HG02852 (cell line): ENCODE measurements at regions not wholly inside any gene's neighbourhood (a gene's known extent, or its start where the extent isn't known, plus 50 kb on each side); places are given as distances from the start of the nearest gene placed in this dataset.

ENCODE experiments used
- ATAC-seq: cut with Tn5 transposase; IDR thresholded peaks from one replicate; pipeline ENCODE4 v1.9.1; 2021; ENCODE audit warnings: mild to moderate bottlenecking, moderate library complexity; ENCODE audit not compliant: unreplicated experiment

DNA sequence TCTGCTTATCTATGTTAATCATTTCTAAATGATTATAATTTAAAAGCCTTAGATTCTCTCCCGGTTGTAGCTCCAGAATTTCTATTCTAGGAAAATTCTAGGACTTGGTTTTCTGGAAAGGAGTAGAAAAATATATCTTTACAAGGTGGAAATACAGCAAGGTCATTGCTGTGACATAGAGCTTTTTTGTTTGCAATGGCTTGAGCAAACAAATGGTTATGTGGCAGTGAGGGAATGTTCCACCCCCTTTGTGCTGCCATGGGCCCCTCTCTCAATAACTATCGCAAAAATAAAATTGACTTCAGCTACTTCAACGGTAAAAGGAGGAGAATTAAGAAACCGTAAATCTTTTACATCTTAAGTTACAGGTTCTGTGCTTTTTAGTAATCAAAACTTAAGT is 517.1 kb downstream of the EPHA3 start:
- ATAC-seq = no peak

DNA sequence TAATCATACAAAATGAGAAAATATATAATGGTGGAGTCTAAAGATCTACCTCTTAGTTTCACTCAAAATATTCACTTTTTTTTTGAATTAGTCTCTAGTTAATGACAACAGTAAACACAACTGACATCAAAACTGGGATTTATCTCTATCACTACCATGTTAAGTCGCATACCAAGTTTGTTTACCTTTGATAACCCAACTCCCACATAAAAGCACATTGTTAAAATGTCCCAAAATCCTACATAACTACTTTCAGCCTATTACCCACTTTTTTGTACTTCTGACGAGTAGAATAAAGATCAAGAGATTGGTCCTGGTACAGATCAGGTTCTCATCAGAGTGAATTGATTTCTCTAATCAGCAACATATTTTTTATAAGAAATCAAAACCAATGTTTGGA is 518.5 kb downstream of the EPHA3 start:
- ATAC-seq = no peak

DNA sequence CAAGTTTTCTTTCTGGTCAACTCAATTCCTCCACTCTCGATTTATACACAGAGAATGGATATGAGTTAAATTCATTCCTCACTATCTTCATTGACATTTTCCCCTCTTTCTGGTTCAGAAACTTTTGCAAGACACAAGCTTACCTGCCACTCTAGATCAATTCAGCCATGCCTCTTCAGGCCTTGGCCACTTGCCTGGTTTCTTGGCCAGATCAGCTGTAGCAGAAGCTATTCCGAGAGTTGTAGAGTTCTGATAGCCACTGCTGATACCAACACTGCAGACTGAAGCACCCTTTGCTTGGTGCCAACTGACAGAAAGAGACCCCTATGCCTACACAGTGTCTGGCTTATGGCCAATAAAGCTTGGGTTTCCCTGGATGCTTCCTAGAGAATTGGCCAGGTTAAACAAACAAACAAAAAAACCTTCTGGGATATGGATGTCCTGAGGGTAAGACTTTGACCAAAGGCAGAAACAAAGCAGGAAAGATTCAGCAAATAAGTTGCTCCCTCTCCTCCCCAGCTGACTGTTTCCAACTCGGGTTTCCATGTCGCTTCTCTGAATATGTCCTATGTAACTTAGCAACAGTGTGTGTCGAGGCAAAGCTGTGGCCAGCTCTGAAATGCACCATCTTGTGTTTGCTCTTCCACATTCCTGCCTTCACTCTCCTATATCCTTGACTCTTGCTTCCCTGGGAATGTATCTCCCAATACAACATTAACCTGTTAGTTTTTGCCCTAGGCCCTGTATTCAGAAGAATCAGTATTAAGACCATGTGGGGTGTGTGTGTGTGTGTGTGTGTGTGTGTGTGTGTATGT is 521.6 kb downstream of the EPHA3 start:
- no peak for ATAC-seq

DNA sequence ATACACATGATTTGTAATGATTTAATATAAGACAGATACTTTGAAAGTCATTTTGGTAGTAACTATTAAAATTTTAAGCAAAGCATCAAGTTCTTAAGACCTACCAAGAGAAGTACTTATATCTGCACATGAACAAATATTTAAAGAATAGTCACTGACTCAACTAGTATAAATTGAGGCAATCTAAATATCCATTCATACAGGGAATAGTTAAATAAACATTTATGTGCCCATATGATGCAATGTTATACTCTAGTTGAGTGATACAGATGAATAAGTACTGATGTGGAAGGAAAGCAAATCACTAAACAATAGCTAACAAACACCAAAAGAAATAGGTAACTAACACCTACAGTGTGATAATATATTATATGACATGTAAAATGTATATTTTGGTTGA is 527.7 kb downstream of the EPHA3 start:
- ATAC-seq = no peak

DNA sequence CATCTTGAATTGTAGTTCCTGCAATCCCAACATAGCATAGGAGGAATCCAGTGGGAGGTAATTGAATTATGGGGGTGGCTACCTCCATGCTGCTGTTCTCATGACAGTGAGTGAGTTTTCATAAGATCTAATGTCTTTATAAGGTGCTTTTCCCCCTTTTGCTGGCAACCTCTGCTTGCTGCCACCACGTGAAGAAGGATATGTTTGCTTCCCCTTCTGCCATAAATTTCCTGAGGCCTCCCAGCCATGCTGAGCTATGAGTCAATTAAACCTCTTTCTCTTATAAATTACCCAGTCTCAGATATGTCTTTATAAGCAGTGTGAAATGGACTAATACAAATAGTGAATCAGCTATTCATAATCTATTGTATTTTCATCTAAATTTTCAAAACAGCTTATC is 537.3 kb downstream of the EPHA3 start:
- ATAC-seq = no peak

DNA sequence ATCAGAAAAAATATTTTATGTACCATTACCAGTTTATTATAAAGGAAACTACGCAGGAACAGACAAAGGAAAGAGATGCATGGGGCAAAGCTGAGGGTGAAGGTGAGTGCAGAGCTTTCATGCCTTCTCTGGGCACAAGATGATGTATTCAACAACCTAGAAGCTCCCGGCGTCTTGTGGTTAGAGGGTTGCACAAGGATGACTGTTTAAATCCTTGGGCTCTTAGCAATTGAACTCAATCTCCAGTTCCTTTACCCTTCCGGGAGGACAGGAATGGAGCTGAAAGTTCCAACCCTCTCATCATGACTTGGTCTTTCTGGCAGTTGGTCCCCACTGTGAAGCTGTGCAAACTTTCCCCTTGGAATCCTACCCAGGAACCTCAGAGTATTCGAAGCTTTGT is 542.0 kb downstream of the EPHA3 start:
- ATAC-seq = no peak

DNA sequence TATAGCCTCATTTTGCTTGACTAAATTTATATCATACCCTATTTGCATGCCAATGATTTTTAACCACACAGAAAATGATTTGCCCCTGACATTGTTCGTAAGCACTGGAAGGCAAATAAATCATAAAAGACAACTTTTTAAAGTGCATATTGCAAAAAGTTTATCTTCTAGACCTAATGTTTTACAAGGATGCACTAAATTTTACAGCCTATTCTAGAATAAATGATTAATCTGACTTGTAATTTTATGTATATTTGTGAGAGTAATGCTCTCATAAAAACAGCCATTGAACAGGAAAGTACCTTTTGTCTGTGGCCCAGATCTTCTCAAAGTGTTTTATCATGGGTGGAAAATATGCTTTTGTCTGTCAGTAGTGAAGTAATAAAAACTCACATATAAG is 546.6 kb downstream of the EPHA3 start:
- ATAC-seq = no peak

DNA sequence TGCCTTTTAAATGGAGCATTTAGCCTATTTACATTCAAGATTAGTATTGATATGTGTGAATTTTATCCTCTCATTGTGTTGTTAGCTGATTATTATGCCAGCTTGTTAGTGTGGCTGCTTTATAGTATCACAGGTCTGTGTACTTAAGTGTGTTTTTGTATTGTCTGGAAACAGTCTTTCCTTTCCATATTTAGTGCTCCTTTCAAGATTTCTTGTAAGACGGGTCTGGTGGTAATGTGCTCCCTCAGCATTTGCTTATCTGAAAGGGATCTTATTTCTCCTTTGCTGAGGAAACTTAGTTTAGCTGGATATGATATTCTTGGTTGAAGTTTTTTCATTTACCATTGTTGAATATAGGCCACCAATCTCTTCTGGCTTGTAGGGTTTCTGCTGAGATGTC is 549.0 kb downstream of the EPHA3 start:
- ATAC-seq = no peak

DNA sequence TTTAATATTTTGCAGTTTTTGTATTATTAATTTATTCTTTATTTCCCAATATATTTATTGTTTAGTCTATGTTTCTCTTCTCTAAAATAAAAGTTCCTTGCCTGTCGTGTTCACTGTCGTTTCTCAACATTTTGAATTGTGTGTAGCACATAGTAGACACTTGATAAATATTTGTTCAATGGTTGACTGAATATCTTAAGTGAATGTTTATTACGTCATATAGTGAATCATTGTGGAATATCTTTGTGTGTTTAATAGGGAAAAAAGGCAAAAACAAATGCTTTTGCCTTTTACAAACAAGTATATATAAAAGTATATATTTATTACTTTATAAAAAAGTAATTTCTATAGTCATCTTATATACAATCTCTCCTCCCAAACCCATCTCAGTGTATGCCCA is 572.3 kb downstream of the EPHA3 start:
- no peak for ATAC-seq

DNA sequence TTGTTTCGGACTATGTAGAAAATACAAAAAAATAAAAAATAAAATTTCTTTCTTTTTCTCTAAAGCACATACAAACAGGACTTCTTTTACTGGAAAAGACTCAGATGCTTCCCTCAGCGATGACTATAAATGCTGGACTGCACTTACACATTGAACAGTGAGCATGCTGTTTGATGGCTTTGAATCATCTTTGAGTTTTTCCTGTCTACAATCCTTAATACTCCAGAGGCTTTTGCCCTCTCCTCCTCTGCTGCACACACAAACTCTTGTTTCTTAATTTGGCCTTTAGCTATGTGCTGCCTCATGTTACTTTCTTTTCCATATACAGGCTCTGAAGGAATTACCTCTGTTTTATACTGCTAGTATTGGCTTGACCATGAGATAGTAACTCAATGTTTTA is 575.1 kb downstream of the EPHA3 start:
- ATAC-seq = no peak

DNA sequence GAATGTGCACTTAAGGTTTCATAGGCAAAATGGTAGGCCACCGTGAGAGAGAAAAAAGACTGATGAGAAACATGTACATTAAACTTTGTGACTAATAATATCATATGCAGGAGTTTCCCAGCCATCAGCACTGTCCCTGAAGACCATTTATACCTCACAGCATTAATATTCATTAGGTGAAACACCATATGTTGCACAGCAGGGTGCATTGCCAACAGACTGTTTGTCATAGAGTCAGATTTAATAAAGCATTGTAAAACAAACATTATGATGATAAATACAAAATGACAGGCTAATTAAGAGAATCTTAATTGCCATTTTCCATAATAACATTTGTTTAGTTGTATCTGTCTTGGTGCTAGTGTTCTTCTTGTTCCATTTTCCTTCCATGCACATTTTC is 578.3 kb downstream of the EPHA3 start:
- no peak for ATAC-seq

DNA sequence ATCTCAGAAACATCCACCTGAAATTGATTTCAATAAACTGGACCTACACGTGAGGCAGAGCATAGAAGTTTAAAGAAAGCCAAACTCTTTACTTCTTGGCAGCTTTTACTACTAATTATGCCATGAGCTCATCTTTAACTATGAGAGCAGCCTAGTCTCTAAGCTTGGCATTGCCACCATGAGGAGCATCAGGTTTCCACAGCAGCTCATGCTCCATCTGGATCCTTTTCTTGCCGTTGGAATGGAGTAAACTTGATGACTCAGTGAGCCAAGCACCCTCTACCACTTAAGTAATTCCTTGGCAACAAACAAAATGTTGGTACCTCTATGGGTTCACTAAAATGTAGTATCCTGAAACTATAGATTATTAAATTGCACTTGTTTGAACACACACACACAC is 583.2 kb downstream of the EPHA3 start:
- no peak for ATAC-seq

DNA sequence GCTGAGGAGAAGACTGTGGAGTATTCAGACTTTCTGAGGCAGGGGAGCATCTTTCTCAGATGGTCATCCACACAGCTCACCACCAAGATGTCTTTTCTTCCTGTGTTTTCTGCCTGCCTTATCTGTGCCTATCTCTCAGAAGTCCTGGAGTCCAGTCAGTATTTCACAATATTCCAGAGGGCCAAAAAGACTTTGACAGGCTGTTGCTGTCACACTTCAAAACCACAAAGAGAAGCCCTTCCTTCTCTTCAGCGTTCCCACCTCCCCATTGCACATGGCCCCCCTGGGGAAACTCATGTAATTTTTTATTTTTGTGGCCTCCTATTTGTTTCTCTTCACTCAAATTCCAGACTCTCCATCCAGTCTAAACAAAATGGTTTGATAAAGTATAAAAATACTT is 585.2 kb downstream of the EPHA3 start:
- ATAC-seq = no peak

DNA sequence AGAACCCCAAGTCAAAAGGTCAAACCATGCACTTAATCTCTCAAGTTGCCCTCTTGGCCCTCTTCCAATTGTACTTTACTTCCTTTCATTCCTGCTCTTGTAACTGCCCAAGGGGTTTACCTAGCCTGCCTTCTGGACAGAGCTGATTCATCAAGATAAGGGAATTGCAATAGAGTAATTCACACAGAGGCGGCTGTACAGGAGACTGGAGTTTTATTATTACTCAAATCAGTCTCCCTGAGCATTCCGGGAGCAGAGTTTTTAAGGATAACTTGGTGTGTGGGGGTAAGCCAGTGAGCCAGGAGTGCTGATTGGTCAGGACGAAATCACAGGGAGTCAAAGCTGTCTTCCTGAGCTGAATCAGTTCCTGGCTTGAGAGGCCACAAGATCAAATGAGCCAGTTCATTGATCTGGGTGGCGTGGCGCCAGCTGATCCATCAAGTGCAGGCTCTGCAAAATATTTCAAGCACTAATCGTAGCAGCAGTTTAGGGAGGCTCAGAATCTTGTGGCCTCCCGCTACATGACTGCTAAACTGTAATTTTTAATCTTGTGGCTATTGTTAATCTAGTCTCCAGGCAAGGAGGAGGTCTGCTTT is 590.0 kb downstream of the EPHA3 start:
- ATAC-seq = no peak

DNA sequence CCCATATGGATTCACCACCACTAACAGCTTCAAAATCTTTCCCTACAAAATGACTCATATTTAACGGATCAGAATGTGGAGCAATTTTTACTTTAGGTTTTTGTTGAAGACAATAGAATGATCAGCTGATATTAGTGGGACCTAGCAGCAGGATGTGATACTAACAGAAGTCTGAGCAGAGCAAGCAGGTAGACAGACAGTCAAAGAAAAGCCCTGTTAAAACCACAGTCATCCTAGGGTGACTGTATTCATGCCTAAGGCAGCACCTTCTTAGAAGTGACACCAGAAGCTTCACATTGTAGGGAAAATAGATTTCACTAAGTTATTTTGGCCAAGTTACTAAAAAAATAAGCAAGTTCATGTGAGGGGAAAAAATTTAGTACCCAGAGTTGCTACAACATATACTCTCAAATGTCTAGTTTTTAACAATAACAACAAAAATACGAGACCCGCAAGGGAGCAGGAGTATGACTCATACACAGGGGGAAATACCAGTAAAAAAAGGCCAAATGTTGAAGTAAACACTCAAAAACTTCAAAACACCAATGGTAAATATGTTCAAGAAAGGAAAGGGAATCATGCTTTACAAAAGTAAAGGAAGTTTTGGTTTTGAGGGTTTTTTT is 590.9 kb downstream of the EPHA3 start:
- ATAC-seq = no peak

DNA sequence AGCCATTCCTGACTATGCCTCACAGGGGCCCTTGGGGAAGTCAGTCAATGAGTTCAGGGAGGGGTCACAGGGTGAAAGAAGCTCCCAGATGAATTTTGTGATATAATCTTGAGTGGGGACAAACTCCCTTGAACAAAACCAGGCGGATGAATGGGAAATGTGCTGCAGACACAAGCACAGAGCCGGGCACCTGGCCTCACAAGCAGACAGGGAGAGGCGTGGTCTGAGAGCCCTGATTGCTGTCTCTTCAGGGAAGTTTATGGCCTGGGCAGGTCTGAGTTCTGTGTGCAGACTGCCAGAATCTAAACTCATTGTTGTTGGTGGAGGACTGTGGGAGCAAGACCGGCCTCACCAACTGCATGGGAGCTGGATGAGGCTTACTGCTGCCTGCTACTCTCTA is 591.8 kb downstream of the EPHA3 start:
- ATAC-seq = no peak

DNA sequence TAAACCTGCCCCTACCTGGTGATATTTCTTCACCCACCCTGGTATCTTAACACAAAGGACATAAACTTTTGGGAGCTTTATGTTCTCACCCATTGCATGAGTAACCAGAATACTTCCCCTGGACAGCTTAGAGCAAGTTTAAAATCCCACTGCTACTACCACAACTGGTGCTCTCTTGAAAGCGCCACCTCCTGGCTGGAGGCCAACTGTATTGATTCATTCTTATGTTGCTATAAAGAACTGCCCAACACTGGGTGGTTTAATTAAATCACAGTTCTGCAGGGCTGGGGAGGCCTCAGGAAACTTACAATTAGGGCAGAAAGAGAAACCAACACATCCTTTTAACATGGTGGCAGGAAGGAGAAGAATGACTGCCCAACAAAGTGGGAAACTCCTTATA is 592.4 kb downstream of the EPHA3 start:
- no peak for ATAC-seq

DNA sequence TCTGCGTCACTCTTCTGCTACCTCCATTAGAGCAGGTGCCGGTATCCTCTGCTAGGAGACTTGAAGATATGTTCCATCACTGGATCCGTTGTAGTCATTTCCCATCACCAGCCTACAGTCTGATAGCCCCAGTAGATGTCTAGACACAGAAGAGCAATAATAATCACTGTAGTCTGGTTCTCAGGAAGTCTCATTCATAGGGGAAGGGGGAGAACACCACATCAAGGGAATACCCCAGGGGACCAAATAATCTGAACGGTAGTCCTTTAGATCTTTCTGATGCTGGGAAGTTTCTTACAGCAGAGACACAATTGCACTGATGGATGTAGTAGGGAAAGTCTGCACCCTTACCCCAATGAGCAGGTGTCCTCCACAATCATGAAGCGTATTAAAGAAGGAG is 595.0 kb downstream of the EPHA3 start:
- ATAC-seq = no peak

DNA sequence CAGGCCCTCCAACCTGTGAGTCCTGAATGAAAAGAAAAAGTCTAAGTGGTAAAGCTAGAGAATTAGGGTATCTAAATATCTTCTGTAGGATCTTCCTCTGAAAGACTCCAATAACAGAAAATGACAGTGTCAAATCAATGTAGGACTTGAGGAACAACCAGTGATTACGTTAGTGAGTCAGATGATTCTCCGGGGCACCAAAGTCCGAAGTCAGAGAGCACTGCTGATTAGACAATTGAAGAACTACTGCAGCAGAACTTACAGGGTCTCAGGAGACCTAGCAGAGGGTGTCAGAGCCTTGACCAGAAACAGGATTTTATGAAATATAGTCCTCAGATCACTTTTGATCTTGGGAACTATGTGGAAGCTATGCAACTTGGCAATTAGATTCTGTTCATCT is 605.8 kb downstream of the EPHA3 start:
- ATAC-seq = no peak

DNA sequence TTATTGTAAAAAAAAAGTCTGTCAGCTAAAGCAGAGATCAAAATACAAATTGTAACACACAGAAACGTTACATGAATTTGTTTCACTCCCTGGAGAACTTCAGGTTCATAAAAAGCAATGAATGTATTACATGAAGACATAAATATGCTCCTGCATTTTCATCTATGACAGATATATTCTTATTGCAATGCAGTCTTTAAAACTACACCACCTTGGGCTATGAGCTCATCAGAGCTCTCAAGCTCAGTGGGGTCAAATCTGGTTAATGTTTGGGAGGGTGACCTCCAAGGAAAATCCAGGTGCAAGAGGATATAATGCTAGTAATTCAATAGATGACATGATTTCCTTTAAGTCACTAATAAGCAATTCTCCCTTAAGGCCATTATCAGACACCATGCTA is 606.8 kb downstream of the EPHA3 start:
- no peak for ATAC-seq

DNA sequence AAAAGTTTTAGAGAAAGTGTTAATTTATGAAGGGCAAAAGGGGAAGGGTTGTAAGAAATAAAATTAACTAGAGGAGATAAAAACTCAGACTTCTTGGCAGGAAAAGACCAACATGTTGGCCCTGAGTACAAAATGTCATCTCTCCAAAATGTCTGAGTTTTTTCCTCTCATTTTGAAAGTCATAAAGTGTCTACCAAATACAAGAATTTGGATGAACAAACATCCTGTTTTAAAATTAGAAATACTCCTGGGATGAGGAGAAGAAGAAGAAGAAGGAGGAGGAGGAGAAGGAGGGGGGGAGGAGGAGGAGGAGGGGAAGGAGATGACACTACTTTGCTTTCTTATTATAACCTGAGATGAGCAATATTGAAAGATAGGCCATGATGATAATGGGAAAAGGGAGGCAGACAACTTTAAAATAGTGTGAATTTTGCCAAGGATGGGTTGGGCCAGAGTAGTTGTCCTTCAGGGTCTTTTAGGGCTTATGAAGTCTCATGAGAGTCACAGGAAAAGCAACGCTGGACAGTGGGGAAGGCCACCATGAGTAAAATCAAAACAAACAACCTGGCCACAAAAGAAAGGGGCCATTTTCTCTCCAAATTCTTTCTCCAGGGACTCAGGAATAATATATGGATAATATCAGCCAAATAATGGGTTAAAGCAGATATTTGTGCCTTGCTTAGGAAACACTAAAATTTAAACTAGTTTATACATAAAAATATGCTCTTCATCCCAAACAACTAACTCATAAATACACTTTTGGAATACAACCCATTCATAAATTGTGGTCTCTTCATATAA is 632.9 kb downstream of the EPHA3 start:
- no peak for ATAC-seq

DNA sequence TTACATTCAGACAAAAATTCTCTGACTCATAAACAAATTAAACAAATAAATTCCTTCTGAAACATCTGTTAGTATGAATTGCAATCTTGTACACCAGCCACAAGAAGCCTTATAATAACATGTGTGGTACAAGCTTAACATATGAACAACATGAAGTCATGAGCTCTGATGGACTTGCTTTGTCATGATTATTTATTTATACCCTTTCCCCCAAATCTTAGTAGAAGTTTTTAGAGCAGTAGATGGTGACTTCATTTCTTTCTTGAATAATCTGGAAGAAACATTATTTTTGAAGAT is 633.4 kb downstream of the EPHA3 start:
- ATAC-seq = no peak
